ENCODE measurements at regions not wholly inside any gene's neighbourhood (a gene's known extent, or its start where the extent isn't known, plus 50 kb on each side); places are given as distances from the start of the nearest gene placed in this dataset.

DNA sequence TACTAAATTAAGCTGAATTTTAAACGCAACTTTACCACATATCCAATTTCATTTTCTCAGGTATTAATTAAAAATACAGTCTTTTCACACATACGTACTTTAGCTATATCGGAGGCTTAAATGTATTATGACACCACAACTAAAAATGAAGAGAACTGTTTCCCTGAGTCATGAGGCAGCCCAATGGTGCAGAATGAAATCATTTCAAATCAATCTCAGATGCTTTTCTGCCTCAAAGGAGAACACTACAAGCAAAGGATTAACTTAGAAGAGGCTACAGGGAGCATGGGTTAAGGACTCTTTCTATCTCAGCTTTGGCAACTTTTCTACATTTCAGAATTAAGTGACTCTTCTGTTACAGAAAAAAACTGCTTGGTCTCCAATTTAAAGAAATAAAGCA lies 516.3 kb upstream of the HTR2A start:
- TF ChIP-seq, protein P1, sequence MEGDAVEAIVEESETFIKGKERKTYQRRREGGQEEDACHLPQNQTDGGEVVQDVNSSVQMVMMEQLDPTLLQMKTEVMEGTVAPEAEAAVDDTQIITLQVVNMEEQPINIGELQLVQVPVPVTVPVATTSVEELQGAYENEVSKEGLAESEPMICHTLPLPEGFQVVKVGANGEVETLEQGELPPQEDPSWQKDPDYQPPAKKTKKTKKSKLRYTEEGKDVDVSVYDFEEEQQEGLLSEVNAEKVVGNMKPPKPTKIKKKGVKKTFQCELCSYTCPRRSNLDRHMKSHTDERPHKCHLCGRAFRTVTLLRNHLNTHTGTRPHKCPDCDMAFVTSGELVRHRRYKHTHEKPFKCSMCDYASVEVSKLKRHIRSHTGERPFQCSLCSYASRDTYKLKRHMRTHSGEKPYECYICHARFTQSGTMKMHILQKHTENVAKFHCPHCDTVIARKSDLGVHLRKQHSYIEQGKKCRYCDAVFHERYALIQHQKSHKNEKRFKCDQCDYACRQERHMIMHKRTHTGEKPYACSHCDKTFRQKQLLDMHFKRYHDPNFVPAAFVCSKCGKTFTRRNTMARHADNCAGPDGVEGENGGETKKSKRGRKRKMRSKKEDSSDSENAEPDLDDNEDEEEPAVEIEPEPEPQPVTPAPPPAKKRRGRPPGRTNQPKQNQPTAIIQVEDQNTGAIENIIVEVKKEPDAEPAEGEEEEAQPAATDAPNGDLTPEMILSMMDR (IDR thresholded peaks at IDR 0.05): no peak
- TF ChIP-seq ZFX (IDR thresholded peaks at IDR 0.05; ENCODE audit: borderline replicate concordance): no peak

All from 22Rv1 (cell line).